K562 (cell line): ENCODE measurements at regions not wholly inside any gene's neighbourhood (a gene's known extent, or its start where the extent isn't known, plus 50 kb on each side); places are given as distances from the start of the nearest gene placed in this dataset.

Experiments
- ATAC-seq: fragments of 200-7000 bp; cut with Tn5 transposase; 3 replicates; pipeline ENCODE4 v1.9.1; 2020; ENCODE audit warnings: moderate library complexity
- BruUV-seq: library from RNA; stranded (reverse); fragments of 400-500 nt; replicated peaks from 2 replicates; lab custom pipeline; 2021; lab: Mats Ljungman, UMichigan
- CTCF ChIA-PET: fragments of 300-600 bp; formaldehyde crosslinking; extraction: SDS; loops from one replicate; lab custom pipeline; 2021; ENCODE audit warnings: low intra/inter-chr PET ratio; lab: Yijun Ruan, JAX
- POLR2A ChIA-PET: fragments of 300-600, 350-650 bp; sonication (Branson Sonifier 250); formaldehyde crosslinking; extraction: SDS; loops from one replicate; lab custom pipeline; 2021; ENCODE audit warnings: antibody characterized with exemption, inconsistent platforms; lab: Yijun Ruan, JAX
- DNase-seq, 4 experiments: peaks; one replicate each; pipeline versions ENCODE4 v3.0.0 to v3.0.0-alpha.2; 2011 to 2018; ENCODE audit warnings: low spot score in 3 of 4, mixed read lengths in 3 of 4; ENCODE audit errors: extremely low read depth in 1 of 4
- FAIRE-seq: peaks from 2 replicates; lab custom pipeline; 2011; peaks lifted over from hg19 to GRCh38; lab: Jason Lieb, UNC
- H2AFZ ChIP-seq: 2 replicates; pipeline ENCODE4 v1.6.0; 2011; ENCODE audit warnings: low read depth, low read length, control low read depth, inconsistent platforms
- H3K27ac ChIP-seq: fragments of 200-600 bp; 3 replicates; pipeline ENCODE4 v1.8.0; 2011; ENCODE audit warnings: low read depth, mild to moderate bottlenecking, control low read depth, inconsistent platforms, low read length, moderate library complexity, mixed read lengths; ENCODE audit errors: extremely low read depth
- H3K27me3 ChIP-seq, 2 experiments: fragments of 300-600 bp in 1 of 2; 2 replicates in 1 of 2; 3 replicates in 1 of 2; pipeline versions ENCODE4 v1.6.0 to v1.8.0; 2011; ENCODE audit warnings: inconsistent platforms in 2 of 2, low read length in 2 of 2, mild to moderate bottlenecking in 1 of 2, mixed read lengths in 1 of 2, moderate library complexity in 1 of 2; ENCODE audit not compliant: control insufficient read depth in 2 of 2, insufficient read depth in 2 of 2
- H3K36me3 ChIP-seq: fragments of 300-600 bp; 3 replicates; pipeline ENCODE4 v1.8.0; 2011; ENCODE audit warnings: mild to moderate bottlenecking, low read length, inconsistent platforms; ENCODE audit not compliant: control insufficient read depth, insufficient read depth
- H3K4me1 ChIP-seq, 2 experiments: fragments of 200-600 bp in 1 of 2; replicated peaks in 1 of 2; 2 replicates in 1 of 2; 3 replicates in 1 of 2; pipeline versions ENCODE4 v1.5.1 to v1.8.0; 2011; ENCODE audit warnings: inconsistent platforms in 2 of 2, low read length in 2 of 2, mild to moderate bottlenecking in 1 of 2, mixed read lengths in 1 of 2, moderate library complexity in 1 of 2; ENCODE audit not compliant: control insufficient read depth in 2 of 2, insufficient read depth in 2 of 2
- H3K4me2 ChIP-seq: 2 replicates; pipeline ENCODE4 v1.6.1; 2011; ENCODE audit warnings: low read length, control low read depth, inconsistent platforms, mixed read lengths; ENCODE audit not compliant: insufficient read depth
- H3K4me3 ChIP-seq: fragments of 200-600 bp; sonication (generic), shearing (Covaris generic); 2 replicates; pipeline ENCODE4 v1.5.1; 2016; ENCODE audit warnings: control low read depth, inconsistent platforms
- H3K79me2 ChIP-seq: fragments of 200-600 bp; 3 replicates; pipeline ENCODE4 v1.8.0; 2011; ENCODE audit warnings: low read length, inconsistent platforms; ENCODE audit not compliant: control insufficient read depth, insufficient read depth
- H3K9ac ChIP-seq, 2 experiments: 2 replicates each; pipeline versions ENCODE4 v1.6.0 to v1.6.1; 2011; ENCODE audit warnings: low read depth in 2 of 2, low read length in 2 of 2, control low read depth in 1 of 2, inconsistent platforms in 1 of 2, mild to moderate bottlenecking in 1 of 2, mixed read lengths in 1 of 2; ENCODE audit not compliant: insufficient read depth in 1 of 2
- H3K9me1 ChIP-seq: one replicate; pipeline ENCODE4 v1.6.0; 2011; ENCODE audit warnings: inconsistent platforms, mild to moderate bottlenecking, low read length, moderate library complexity; ENCODE audit not compliant: control insufficient read depth, insufficient read depth
- H3K9me3 ChIP-seq: replicated peaks from 2 replicates; pipeline ENCODE4 v1.5.1; 2011; ENCODE audit warnings: low read depth, low read length, inconsistent platforms; ENCODE audit not compliant: control insufficient read depth, insufficient read depth
- H4K20me1 ChIP-seq: replicated peaks from 2 replicates; pipeline ENCODE4 v1.6.1; 2011; ENCODE audit warnings: low read length, inconsistent platforms, mixed read lengths; ENCODE audit not compliant: control insufficient read depth, insufficient read depth
- BRD4 ChIP-seq: fragments of 200-600 bp; sonication (generic); IDR thresholded peaks from 2 replicates; pipeline ENCODE4 v1.6.1; 2017; ENCODE audit warnings: inconsistent platforms
- ETV6 ChIP-seq, 3 experiments: fragments of 150-350 bp in 1 of 3; sonication (generic) in 1 of 3; formaldehyde crosslinking in 1 of 3; IDR thresholded peaks; 2 replicates each; pipeline versions ENCODE4 v1.6.1 to v1.8.0; 2014 to 2022; ENCODE audit warnings: borderline replicate concordance in 2 of 3, low read depth in 2 of 3, antibody characterized with exemption in 1 of 3, low read length in 1 of 3, mild to moderate bottlenecking in 1 of 3, missing genetic modification reagents in 1 of 3
- HDGF ChIP-seq: fragments of 450-650 bp; IDR thresholded peaks from 2 replicates; pipeline ENCODE4 v1.6.1; 2016
- HEY1 ChIP-seq: fragments of 250-450 bp; sonication (Bioruptor Pico); IDR thresholded peaks from 2 replicates; pipeline ENCODE4 v1.5.0; 2020; ENCODE audit warnings: mild to moderate bottlenecking, moderate library complexity, borderline replicate concordance
- MED1 ChIP-seq: sonication (generic); formaldehyde crosslinking; IDR thresholded peaks from 2 replicates; pipeline ENCODE4 v1.8.1; 2023; ENCODE audit warnings: missing genetic modification reagents, borderline replicate concordance
- NELFE ChIP-seq: IDR thresholded peaks from 2 replicates; pipeline ENCODE4 v1.6.1; 2011; ENCODE audit warnings: mild to moderate bottlenecking; ENCODE audit not compliant: insufficient read depth, insufficient read length
- NFE2L1 ChIP-seq: fragments of 450-650 bp; IDR thresholded peaks from 2 replicates; pipeline ENCODE4 v1.6.1; 2016; ENCODE audit warnings: missing genetic modification characterization, low read depth, mild to moderate bottlenecking, missing compliant biosample characterization, moderate library complexity, borderline replicate concordance
- PKNOX1 ChIP-seq: fragments of 450-650 bp; IDR thresholded peaks from 2 replicates; pipeline ENCODE4 v1.6.1; 2016
- ZNF133 ChIP-seq: fragments of 250-450 bp; sonication (Bioruptor Pico); IDR thresholded peaks from 2 replicates; pipeline ENCODE4 v1.4.0; 2020; ENCODE audit warnings: mild to moderate bottlenecking
- ZNF263 ChIP-seq: sonication (generic); formaldehyde crosslinking; IDR thresholded peaks from 2 replicates; pipeline ENCODE4 v1.8.0; 2022; ENCODE audit warnings: mild to moderate bottlenecking, missing genetic modification reagents, borderline replicate concordance
- WGBS: fragments of 100-300 bp; shearing (Covaris generic); methylation state at CpG from one replicate; pipeline ENCODE4 v1.1.6; 2016; ENCODE audit warnings: low coverage, mixed read lengths; ENCODE audit not compliant: insufficient coverage; ENCODE audit errors: missing lambda C conversion rate; 5-methylcytosine and 5-hydroxymethylcytosine counted together
- in situ Hi-C: fragments of 300-500 bp; cut with MboI; formaldehyde crosslinking; loops from 4 replicates; pipeline ENCODE4 v1.15.0; 2018; ENCODE audit warnings: inconsistent platforms, mixed read lengths
- intact Hi-C: fragments of 100-400 bp; cut with micrococcal nuclease; formaldehyde crosslinking; loops from 2 replicates; pipeline ENCODE4 v1.14.2; 2022
- TF ChIP-seq, protein P1 (sequence below): fragments of 250-450 bp; sonication (Bioruptor Pico); IDR thresholded peaks from 2 replicates; pipeline ENCODE4 v1.9.0; 2021; ENCODE audit warnings: mild to moderate bottlenecking, inconsistent platforms

DNA sequence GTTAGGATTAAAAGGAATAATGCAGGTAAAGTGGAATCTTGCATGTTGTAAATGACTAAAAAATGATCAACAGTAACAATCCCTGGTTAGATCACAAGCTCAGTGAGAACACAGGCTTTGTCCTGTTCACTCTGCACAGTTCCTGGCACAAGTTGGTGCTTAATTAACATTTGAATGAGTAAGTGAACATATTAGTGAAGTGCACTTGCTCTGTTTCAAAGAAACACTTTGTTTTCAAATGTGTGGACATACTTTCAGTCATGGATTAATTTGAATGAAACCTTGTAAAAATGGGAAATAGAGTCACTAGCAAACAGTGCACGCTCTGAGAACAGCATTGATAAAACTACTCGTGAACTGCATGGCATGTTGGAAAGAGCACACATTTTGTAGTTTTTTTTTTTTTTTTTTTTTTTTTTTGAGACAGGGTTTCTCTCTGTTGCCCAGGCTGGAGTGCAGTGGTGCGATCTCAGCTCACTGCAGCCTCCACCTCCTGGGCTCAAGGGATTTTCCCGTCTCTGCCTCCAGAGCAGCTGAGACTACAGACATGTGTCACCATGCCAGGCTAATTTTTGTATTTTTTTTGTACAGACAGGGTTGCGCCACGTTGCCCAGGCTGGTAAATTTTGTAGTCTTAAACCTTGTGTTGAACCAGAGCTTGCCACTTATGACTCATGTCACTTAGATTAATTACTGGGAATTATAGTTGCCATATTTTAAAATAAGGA, 159.9 kb downstream of the LURAP1L start:
- POLR2A ChIA-PET, result no interaction called here
- Histone ChIP-seq H3K9me1 (no peaks in the 10 kb centered on the region), H3K9ac (no peak overlapping the region), H3K4me2 (no peak overlapping the region), H3K27ac (no peak overlapping the region), H4K20me1 (no peaks in the 10 kb centered on the region), H3K9me3 (no peaks in the 10 kb centered on the region), H2AFZ (no peak overlapping the region), H3K27me3 (no peaks in the 10 kb centered on the region), H3K36me3 (no peaks in the 10 kb centered on the region), H3K4me3 (no peak overlapping the region), H3K79me2 (no peaks in the 10 kb centered on the region), H3K4me1 (no peaks in the 10 kb centered on the region)
- intact Hi-C loops, result no loop called here
- DNase-seq, result no peak
- TF ChIP-seq PKNOX1 (no peak), BRD4 (no peak)
- in situ Hi-C loops, result no loop called here
- 0% methylated on average over 2 of the region's 6 CpGs for WGBS
- no TSS peak for BruUV-seq
- ATAC-seq, result no peak
- FAIRE-seq, result no peak
- CTCF ChIA-PET, result no interaction called here

DNA sequence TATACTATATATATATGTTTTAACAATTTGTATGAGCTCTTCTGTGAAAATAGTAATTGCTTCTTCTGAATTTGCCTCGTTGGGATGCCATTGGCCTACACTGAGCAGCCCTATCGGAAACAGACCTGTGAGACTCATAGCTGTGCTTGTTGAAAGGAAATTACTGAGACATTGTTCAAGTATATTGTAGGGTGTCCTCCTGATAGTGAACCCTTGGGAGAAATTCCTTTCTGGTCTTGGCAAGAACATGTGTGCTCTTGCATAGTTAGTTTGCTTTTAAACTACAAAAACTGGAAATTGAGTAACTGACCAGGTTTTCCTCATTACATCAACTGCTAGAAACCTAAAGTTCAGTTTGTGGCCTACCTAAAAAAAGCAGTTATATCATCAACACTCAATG, 160.9 kb downstream of the LURAP1L start:
- in situ Hi-C loops, result no loop called here
- no peak for FAIRE-seq
- TF ChIP-seq ZNF133 (CRISPR knock-in tag), result no peak
- TF ChIP-seq NFE2L1 (tag), result no peak
- TF ChIP-seq ETV6 (IDR thresholded peaks at IDR 0.05; ENCODE audit: borderline replicate concordance in 1 of 2, low read depth in 2 of 2, low read length in 1 of 2), result no peak
- TF ChIP-seq ETV6 (CRISPR knock-in tag; IDR thresholded peaks at IDR 0.05; ENCODE audit: borderline replicate concordance), result no peak
- no peak for TF ChIP-seq MED1 (CRISPR knock-in tag)
- no peak for TF ChIP-seq HDGF
- no peak for TF ChIP-seq HEY1 (CRISPR knock-in tag)
- no peak for TF ChIP-seq ZNF263 (CRISPR knock-in tag)
- TF ChIP-seq, protein P1, sequence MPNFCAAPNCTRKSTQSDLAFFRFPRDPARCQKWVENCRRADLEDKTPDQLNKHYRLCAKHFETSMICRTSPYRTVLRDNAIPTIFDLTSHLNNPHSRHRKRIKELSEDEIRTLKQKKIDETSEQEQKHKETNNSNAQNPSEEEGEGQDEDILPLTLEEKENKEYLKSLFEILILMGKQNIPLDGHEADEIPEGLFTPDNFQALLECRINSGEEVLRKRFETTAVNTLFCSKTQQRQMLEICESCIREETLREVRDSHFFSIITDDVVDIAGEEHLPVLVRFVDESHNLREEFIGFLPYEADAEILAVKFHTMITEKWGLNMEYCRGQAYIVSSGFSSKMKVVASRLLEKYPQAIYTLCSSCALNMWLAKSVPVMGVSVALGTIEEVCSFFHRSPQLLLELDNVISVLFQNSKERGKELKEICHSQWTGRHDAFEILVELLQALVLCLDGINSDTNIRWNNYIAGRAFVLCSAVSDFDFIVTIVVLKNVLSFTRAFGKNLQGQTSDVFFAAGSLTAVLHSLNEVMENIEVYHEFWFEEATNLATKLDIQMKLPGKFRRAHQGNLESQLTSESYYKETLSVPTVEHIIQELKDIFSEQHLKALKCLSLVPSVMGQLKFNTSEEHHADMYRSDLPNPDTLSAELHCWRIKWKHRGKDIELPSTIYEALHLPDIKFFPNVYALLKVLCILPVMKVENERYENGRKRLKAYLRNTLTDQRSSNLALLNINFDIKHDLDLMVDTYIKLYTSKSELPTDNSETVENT, result no peak
- TF ChIP-seq NELFE, result no peak

More for the DNA sequence above, 160.9 kb downstream of the LURAP1L start:
- no peaks in the 10 kb centered on the region for H4K20me1 ChIP-seq
- ATAC-seq, result no peak
- H3K27me3 ChIP-seq, result no peaks in the 10 kb centered on the region
- no peak overlapping the region for H3K4me2 ChIP-seq
- H3K9me3 ChIP-seq, result no peaks in the 10 kb centered on the region
- no peak overlapping the region for H2AFZ ChIP-seq
- no peak overlapping the region for H3K9ac ChIP-seq
- ChIA-PET CTCF (no interaction called here), POLR2A (no interaction called here)
- intact Hi-C loops, result no loop called here
- no TSS peak for BruUV-seq
- H3K79me2 ChIP-seq, result no peaks in the 10 kb centered on the region
- no peak overlapping the region for H3K27ac ChIP-seq
- no peaks in the 10 kb centered on the region for H3K4me1 ChIP-seq
- H3K36me3 ChIP-seq, result no peaks in the 10 kb centered on the region
- 0% methylated on average over 2 of the region's 2 CpGs for WGBS
- DNase-seq, result no peak
- H3K9me1 ChIP-seq, result no peaks in the 10 kb centered on the region
- H3K4me3 ChIP-seq, result no peak overlapping the region
